ENCODE measurements at regions not wholly inside any gene's neighbourhood (a gene's known extent, or its start where the extent isn't known, plus 50 kb on each side); places are given as distances from the start of the nearest gene placed in this dataset.

DNA sequence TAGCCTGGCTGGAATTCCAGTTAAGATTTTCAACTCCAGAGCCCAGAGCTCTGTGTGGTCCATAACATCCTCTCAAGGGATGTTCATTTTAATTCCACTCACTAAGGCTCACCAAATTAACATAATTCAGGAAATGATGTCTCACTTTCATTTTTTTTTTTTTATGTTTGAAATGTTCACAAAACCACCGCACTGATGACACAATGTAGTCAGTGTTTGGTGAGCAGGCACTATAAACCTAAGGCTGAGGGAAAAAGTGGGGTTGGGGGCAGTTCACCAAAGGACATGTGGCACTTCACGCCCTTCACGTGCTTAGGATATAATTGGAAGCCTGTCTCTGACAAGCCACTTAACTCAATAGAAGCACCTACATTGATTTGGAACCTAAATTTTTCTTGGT lies 177.3 kb upstream of the CAMK1G start:
- TF ChIP-seq CTCF (IDR thresholded peaks at IDR 0.05) (no peak), ZFX (IDR thresholded peaks at IDR 0.05; ENCODE audit: borderline replicate concordance) (no peak)
